ENCODE measurements at regions not wholly inside any gene's neighbourhood (a gene's known extent, or its start where the extent isn't known, plus 50 kb on each side); places are given as distances from the start of the nearest gene placed in this dataset.

GRCh38 chr6:43893073-43893472 lies 123.1 kb downstream of the VEGFA start:
- no peaks in the 10 kb centered on the region for H3K27me3 ChIP-seq
- WGBS, 2 donors, result 87 to 91% methylated on average over 8 of the region's 8 CpGs
- intact Hi-C loops (cut with DNase I), result no loop called here
- DNase-seq (peak in 1 of 6 donors; percentile 41), ATAC-seq (no peak), FAIRE-seq (no peak)
- no peaks in the 10 kb centered on the region for H3K36me3 ChIP-seq
- no peaks in the 10 kb centered on the region for H3K4me1 ChIP-seq
- no peaks in the 10 kb centered on the region for H3K9me3 ChIP-seq
- no peak overlapping the region for H3K4me3 ChIP-seq
- TF ChIP-seq, protein P1, sequence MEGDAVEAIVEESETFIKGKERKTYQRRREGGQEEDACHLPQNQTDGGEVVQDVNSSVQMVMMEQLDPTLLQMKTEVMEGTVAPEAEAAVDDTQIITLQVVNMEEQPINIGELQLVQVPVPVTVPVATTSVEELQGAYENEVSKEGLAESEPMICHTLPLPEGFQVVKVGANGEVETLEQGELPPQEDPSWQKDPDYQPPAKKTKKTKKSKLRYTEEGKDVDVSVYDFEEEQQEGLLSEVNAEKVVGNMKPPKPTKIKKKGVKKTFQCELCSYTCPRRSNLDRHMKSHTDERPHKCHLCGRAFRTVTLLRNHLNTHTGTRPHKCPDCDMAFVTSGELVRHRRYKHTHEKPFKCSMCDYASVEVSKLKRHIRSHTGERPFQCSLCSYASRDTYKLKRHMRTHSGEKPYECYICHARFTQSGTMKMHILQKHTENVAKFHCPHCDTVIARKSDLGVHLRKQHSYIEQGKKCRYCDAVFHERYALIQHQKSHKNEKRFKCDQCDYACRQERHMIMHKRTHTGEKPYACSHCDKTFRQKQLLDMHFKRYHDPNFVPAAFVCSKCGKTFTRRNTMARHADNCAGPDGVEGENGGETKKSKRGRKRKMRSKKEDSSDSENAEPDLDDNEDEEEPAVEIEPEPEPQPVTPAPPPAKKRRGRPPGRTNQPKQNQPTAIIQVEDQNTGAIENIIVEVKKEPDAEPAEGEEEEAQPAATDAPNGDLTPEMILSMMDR (IDR thresholded peaks at IDR 0.05), result no peak
- no peak overlapping the region for H3K27ac ChIP-seq

DNA sequence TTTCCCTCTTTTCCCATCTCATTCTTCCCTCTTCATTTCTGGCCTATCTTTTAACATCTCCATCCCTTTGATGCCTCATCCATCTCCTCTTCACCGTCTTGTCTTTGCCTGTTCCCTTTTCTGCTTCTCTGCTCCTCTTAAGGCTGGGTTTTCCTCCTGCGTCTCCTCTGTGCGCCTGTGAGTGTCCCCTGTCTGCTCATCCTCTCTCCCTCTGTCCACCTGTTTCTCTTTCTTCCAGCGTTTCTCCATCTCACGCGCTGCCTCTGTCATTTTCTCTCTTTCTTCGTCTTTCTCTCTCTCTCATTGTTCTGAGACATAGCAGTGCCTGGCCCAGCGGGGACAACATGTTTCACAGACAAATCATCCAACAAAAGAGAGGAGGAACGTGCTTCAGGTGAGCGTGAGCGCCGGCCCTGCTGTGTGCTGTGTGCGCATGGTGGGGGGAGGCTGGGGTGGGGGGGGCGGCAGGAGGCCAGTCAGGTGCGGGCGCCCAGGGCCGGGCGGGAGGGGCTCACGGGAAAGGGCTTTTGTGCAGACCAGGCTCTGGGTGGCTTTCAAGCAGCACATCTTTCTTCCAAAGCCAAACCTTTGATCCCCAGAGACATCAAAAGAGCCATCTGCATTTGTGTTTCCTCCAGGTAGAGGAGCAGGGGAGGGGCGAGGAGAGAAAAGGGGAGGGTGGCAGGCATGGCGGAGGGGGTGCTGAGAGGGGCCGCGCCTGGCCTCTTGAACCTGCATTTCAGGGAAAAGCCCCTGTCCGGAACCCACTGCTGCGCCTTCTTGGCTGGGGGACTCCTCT lies 121.3 kb downstream of the VEGFA start:
- ATAC-seq (peak in 2 of 4 donors; percentile 36), DNase-seq (peak in 1 of 6 donors; percentile 53), FAIRE-seq (no peak)
- TF ChIP-seq, protein P1 (IDR thresholded peaks at IDR 0.05), result no peak
- 79 to 82% methylated on average over 25 of the region's 25 CpGs for WGBS, 2 donors
- Histone ChIP-seq H3K4me3 (no peak overlapping the region), H3K36me3 (no peaks in the 10 kb centered on the region), H3K4me1 (peaks cover 0 to 2% (median 0%) of the 10 kb centered on the region in 3 donors), H3K9me3 (no peaks in the 10 kb centered on the region), H3K27ac (no peak overlapping the region), H3K27me3 (no peaks in the 10 kb centered on the region)
- intact Hi-C loops (cut with DNase I), result no loop called here

- H3K4me3 ChIP-seq, result no peak overlapping the region
- ATAC-seq, result no peak
- intact Hi-C loops (cut with DNase I), result no loop called here
- H3K27ac ChIP-seq, result no peak overlapping the region
- FAIRE-seq, result no peak
- 82 to 84% methylated on average over 15 to 17 of the region's 17 CpGs for WGBS, 2 donors
- H3K4me1 ChIP-seq, result peaks cover 0 to 2% (median 0%) of the 10 kb centered on the region in 3 donors
- no peaks in the 10 kb centered on the region for H3K27me3 ChIP-seq
- H3K9me3 ChIP-seq, result no peaks in the 10 kb centered on the region
- TF ChIP-seq, protein P1 (IDR thresholded peaks at IDR 0.05), result no peak
- no peaks in the 10 kb centered on the region for H3K36me3 ChIP-seq
- DNase-seq, result peak in 1 of 6 donors; percentile 38
Observed at GRCh38 chr6:43890197-43891062, 120.4 kb downstream of the VEGFA start.

DNA sequence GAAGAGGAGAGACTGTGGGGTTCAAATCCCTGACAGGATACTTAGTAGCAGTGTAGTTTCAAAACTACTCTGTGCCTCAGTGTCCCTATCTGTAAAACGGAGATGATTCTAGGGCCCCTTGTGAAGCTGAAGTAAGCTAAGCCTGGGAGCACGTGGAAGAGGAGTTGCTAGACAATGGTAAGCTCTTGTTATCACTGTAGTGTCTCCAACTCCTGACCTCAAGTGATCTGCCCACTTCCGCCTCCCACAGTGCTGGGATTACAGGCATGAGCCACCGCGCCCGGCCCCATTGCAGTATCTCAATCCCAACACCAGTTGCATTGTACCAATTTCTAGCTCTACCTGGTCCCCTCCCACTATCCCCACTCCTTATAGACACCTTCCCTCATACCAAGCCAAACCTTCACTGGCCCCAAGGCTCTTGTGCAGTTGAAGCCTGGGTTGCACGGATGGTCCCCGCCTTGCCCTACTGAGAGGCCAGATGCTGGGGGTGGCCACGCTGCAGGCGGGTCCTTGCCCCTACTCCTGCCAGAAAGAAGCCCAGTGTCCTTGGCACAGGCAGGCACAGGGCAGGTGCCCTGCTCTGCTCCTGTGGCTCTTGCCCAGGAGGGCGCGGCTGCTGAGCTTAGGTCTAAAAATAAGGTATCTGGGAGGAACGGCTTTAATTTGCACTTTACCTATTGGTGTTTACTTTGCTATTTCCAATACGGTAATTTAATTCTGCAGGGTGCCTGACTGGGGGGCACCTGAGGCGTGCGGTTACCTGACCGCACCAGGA lies 118.1 kb downstream of the VEGFA start:
- peak in 1 of 4 donors; percentile 17 for ATAC-seq
- H3K4me3 ChIP-seq, result no peak overlapping the region
- DNase-seq, result peak in 1 of 6 donors; percentile 58
- intact Hi-C loops (cut with DNase I), result no loop called here
- no peaks in the 10 kb centered on the region for H3K27me3 ChIP-seq
- TF ChIP-seq, protein P1 (IDR thresholded peaks at IDR 0.05), result no peak
- no peaks in the 10 kb centered on the region for H3K9me3 ChIP-seq
- peaks cover 2 to 9% (median 4%) of the 10 kb centered on the region in 3 donors for H3K4me1 ChIP-seq
- 71 to 79% methylated on average over 17 of the region's 17 CpGs for WGBS, 2 donors
- H3K36me3 ChIP-seq, result no peaks in the 10 kb centered on the region
- no peak for FAIRE-seq
- no peak overlapping the region for H3K27ac ChIP-seq

Data from pancreas (tissue), 10 donors.